ENCODE measurements at regions not wholly inside any gene's neighbourhood (a gene's known extent, or its start where the extent isn't known, plus 50 kb on each side); places are given as distances from the start of the nearest gene placed in this dataset.
"Not testable (repeated sequence)": the region's sequence is repeated elsewhere in the genome, so short reads cannot be mapped to it uniquely, and the experiment has no call there.

DNA sequence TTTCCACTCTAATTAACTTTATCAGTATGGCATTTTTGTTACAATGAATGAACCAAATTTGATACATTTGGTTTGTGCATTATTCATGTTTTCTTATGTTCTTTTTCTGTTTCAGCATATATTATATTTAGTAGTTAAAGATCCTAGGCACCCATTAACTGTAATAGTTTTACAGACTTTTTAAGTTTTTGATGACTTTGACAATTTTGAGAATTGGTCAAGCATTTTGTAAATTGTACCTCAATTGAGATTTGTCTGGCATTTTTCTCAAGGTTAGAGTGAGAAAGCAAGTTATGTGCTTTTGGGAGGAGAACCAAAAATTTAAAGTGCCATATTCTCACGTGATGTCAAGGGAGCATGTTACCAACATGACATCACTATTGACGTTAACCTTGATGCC lies 1019.2 kb downstream of the CDH11 start:
- DNase-seq (ENCODE audit: low spot score), result no peak

DNA sequence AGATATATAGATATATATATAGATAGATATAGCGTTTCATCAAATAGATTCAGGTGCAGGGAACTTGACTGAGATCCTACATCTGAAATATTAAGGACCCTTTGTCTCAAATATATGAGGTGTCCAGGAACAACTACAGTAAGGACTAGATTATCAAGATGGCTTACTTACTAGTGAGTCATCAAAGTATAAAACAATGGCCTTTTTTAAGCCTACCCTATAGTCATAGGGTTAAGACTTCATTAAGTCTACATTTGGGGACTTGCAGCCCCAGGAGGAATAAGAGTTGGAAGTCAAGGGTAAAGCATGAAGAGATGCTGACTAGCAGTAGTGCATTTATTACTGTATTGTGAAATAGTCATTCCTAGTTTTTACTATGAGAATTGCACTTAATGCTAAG lies 1023.4 kb downstream of the CDH11 start:
- no peak for DNase-seq (ENCODE audit: low spot score)

DNA sequence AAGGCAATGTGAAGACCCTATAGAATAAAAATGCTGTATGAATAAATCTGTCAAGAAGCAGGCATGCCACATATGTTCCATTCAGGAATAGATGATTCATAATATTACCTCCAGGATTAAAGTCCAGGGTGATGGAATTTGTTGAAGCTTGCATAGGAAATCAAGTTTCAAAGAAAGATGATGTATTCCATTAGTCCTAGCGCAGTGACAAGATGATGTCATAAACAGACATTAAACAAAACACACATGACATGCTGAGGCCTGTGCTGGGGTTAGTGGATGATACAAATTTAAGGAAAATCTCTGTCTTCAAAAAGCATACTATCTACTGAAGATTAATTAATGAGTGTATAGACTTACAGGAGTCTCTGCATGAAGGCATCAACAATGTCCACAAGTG lies 1025.2 kb downstream of the CDH11 start:
- DNase-seq (ENCODE audit: low spot score), result no peak

DNA sequence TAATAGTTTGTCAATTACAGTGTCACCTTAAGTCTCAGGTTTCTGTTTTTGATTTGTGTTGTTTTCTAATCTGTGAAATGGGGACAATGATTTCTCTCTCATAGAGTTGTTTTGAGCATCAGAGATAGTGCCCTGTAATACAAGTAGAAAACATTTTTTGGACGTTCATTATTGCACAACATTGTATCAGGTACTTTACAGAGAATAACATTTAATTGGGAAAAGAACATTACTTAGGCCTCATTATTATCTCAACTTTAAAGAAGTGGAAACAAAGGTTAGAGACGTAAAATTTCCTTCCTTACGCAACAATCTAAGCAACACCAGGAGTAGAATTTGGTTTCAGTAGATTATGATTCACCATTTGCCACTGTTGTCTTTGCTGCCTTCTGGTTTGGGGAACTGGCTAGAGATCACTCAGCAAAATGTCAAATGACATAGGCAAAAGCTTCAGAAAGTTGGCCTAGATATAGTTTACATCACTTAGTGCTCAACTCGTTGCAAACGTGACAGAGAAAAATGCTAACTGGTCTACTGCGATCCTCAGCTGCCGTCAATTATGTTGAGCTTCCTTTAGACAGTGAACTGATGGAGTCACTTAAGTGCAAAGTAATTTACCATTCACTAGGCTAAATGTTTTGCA lies 1026.8 kb downstream of the CDH11 start:
- DNase-seq (ENCODE audit: low spot score), result no peak

DNA sequence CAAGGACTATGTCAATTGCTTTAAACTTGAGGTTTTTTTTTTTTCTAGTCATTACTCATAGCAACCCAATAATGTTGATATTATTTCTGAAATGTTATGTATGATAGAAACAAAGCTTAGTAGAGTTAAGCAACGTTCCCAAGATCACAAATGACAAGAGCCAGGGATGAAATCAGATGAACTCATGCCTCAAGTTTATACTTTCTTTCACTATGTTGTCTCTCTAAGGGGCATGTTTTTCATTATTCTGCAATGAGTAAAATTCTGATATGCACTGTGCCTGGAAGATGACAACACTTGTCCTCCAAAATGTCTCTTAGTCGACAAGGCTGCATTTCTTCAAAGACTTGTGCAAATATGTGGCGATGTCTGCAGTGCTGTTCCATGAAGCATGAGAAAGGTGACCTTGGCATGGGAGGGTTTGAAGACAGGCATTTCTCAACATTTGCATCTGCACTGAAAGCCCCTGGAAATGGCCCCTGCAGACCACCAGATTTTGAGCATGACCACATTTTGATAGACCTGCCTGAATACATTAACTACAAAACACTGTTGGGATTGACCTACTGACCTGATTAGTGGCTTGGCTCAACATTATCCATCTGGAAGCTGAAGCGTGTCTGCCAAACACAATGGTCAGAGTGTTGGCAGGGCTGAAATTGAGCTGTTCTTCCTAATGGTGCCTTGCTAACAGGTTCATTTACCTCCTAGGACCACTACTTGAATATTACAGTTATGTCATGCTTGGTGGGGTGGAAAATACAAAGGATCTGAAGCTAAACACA lies 1027.5 kb downstream of the CDH11 start:
- peak; percentile 52 for DNase-seq (ENCODE audit: low spot score)

DNA sequence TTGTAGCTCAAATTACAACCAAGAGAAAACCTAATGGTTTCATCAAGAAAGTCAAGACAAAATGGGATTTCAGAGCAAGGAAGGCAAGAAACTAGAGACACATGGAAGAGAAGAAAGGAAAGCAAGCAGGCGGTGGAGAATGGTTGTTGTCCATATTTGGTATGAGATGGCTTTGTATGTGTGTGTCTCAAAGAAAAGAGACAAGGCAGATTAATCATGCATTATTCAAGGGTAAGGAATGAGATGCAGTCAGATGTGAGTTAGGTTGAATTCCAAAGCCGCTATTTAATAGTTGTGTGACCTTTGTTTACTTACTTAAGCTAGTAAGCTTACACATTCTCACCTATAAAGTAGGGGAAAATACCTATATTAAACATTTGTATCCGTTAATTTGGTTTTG lies 1029.6 kb downstream of the CDH11 start:
- no peak for DNase-seq (ENCODE audit: low spot score)

DNA sequence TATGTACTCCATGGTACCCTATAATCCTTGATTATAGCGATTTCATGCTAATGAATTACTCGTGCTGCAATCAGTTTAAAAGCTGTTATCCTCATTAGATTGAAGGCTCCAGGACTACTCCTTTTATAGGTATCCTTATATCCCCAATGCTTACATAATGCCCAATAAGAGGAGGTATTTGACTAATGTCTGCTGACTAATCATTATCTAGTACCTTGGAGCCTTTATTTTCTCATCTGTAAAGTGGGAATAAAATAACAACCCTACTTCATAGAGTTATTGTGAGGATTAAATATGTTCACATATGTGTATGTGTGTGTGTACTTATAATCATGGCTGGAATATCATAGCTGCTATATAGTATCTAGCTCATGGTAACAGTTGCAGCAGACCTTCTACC lies 1031.5 kb downstream of the CDH11 start:
- DNase-seq (ENCODE audit: low spot score), result no peak

DNA sequence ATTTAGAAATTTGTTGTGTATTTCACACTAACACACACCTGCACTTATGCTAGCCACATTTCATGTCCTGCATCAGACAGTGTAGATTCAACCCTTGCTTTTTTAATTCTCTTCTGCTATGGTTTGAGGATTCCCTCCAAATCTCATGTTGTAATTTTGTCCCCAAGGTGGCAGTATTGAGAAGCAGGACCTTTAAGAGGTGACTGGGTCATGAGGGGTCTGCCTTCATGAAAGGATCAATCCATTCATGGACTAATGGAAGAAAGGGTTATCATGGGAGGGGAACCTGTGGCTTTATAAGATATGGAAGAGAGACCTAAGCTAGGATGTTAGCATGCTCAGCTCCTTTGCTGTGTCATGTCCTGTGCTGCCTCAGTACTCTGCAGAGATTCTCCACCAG lies 1032.2 kb downstream of the CDH11 start:
- no peak for DNase-seq (ENCODE audit: low spot score)

DNA sequence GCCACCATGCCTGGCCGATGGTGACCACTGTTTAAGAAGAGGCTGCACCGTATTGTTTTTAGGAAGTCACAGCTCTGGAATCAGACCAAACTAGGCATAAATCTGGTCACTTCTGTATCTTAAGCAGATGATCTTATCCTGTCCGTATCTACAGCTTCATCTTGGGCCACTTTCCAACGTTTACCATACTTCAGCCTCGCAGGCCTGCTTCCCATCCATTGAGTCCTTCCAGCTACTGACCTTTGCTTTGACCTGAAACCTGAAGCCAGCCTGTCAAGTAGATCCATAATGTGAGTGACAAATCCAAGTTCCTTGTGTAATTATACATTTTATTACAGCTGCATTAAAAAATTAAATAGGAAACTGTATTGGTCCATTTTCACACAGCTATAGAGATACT lies 1033.0 kb downstream of the CDH11 start:
- DNase-seq (ENCODE audit: low spot score), result no peak

DNA sequence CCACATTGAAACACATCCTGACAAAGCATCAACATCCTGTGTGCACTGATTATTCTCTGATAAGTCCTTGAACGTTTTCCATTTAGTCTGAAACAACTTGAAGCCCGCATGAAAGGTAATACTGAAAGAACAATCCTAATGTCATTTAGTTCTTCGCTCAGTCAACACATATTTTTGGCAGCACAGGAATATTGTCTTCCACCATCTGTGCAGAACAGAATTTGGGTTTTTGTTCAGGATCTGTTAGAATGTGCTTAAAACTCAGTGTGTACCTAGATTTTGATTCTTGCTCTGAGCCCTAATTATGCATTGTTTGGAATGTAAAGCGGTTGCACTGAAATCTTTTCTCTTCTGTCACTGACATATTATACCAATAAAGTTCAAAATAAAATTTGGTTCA lies 1036.6 kb downstream of the CDH11 start:
- DNase-seq (ENCODE audit: low spot score), result no peak

DNA sequence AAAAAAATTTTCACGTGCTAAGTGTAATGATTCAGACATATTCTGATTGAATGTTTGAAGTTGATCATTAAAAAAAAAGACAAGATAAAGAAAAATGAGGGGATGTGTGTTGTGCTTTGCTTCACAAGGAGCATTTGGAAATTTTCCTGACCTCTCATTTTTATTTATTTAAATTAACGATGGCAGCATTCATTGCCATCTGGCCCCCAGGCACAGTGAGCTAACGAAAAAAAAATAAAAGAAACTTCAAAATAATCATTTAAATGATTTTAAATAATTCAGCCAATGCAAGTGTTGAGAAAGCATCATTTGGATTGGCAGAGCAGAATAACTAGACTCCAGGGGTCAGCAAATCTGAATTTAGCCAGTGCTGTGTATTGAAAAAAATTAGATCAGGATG lies 1037.2 kb downstream of the CDH11 start:
- DNase-seq (ENCODE audit: low spot score), result no peak

DNA sequence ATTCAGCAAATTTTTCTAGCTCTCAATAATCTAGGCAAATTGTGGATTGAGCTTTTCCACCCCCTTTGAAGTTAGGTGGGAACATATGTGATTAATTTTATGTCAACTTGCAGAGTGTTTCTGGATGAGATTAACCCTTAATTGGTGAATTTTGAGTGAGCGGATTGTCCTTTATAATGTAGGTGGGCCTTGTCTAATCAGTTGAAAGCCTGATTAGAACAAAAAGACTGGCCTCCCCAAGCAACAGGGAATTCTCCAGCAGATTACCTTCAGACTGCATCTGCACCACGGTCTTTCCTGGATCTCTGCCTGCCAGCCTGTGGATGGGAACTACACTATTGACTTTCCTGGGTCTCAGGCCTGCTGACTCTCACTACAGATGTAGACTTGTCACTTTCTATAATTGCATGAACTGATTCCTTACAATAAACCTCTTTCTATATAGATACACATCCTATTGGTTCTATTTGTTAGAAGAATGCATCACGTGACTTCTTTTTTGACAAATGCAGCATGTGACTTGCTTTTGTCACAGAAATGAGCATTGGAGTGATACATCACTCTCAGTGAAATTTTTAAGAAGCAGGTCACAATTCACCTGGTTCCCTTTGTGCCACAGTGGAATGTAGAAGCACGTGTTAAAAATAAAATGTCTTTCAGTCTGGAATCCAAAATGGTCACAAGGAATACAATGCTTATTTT lies 1038.3 kb downstream of the CDH11 start:
- no peak for DNase-seq (ENCODE audit: low spot score)

DNA sequence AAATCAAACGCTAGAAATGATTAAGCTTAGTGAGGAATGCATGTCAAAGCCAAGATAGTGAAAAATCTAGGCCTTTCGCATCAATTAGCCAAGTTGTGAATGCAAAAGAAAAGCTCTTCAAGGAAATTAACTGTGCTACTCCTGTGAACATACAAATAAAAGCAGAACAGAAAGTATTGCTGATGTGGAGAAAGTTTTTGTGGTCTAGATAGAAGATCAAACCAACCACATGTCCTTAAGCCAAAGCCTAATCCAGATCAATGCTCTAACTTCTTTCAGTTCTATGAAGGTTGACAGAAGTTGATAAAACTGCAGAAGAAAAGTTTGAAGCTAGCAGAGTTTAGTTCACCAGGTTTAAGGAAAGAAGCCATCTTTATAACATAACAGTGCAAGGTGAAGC lies 1044.6 kb downstream of the CDH11 start:
- no peak for DNase-seq (ENCODE audit: low spot score)

DNA sequence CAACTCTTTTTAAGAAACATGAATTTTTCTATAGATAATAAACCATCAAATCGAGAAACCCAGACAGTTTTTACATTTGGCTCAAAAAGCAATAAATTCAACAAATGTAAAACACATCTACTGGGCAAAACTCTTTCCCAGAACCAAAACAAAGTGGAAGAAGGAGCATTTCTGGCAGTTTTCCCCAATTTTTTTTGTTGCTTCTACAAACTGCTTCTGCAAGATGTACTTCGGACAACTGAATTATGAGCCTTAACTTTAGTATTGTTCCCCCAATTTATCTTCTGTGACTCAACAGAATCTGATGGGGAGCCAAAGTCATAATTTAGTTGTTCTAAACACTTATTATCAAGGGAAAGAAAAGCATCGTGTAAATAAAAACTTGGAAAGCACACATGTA lies 1047.2 kb downstream of the CDH11 start:
- DNase-seq (ENCODE audit: low spot score), result no peak

DNA sequence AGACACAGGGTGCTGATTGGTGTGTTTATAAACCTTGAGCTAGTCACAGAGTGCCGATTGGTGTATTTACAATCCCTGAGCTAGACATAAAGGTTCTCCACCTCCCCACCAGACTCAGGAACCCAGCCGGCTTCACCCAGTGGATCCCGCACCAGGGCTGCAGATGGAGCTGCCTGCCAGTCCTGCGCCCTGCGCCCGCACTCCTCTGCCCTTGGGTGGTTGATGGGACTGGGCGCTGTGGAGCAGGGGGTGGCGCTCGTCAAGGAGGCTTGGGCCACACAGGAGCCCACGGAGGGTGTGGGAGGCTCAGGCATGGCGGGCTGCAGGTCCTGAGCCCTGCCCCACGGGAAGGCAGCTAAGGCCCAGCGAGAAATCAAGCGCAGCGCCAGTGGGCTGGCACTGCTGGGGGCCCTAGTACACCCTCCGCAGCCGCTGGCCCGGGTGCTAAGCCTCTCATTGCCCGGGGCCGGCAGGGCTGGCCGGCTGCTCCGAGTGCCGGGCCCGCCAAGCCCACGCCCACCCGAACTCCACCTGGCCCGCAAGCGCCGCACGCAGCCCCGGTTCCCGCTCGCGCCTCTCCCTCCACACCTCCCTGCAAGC lies 1049.6 kb downstream of the CDH11 start:
- not testable (repeated sequence) for DNase-seq (ENCODE audit: low spot score)

DNA sequence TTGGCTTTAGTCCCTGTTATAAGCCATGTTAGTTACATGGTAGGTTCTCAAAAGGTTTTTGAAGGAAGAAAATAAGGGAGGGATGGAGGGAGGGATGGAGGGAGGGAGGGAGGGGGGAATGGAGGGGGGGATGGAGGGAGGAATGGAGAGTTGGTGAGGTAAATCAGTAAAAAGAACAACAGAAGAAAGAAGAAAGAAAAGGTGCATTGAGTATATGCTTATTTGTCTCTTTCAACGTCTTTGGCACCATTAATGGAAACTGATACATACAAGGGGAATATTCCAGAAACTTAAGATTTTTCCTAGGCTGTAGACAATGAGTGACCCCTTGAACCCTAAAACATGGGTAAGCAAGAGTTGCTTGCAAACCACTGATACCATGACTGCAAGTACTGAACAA lies 1056.3 kb downstream of the CDH11 start:
- DNase-seq (ENCODE audit: low spot score), result no peak

DNA sequence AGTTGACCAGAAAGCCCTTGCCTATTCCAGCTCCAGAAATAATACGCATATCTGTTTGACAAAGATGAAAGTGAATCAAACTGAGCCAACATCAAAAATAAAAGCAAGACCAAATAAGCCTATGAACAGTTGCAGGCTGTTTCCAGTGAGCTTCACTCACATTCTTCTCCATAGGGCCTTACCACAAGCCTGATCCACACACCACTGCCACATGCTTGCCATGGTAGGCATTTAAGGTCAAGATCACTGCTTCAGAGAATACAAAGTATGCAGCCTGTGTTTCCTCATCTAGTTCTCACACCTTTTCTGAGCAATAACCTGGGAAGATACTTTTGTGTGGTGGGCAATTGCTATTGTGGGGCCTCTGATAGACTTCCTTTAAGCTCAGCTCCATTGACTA lies 1060.2 kb downstream of the CDH11 start:
- no peak for DNase-seq (ENCODE audit: low spot score)

DNA sequence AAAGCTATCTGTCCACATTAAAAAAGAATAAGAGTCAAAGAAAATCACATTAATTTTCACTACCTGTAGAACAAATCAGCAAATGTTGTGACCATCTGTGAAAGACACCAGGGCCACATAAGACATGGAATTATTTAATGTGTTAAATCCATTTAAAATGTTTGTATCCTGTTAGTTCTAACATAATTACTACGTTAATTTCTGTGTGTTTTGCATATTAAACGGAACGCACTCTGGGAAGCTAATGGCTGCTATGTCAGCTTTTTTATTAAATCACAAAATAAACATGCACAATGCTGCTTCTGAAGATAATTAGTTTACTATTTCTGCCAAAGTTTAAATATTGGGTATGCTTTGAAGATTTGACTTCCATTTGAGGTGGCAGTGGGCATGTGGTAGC lies 1061.2 kb downstream of the CDH11 start:
- no peak for DNase-seq (ENCODE audit: low spot score)

DNA sequence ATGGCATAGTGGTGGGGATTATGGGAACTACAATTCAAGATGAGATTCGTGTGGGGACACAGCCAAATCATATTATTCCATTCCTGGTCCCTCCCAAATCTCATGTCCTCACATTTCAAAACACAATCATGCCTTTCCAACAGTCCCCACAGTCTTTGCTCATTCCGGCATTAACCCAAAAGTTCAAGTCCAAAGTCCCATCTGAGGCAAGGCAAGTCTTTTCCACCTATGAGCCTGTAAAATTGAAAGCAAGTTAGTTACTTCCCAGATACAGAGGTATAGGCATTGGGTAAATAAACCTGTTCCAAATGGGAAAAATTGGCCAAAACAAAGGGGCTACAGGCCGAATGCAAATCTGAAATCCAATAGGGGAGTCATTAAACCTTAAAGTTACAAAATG lies 1063.2 kb downstream of the CDH11 start:
- no peak for DNase-seq (ENCODE audit: low spot score)

DNA sequence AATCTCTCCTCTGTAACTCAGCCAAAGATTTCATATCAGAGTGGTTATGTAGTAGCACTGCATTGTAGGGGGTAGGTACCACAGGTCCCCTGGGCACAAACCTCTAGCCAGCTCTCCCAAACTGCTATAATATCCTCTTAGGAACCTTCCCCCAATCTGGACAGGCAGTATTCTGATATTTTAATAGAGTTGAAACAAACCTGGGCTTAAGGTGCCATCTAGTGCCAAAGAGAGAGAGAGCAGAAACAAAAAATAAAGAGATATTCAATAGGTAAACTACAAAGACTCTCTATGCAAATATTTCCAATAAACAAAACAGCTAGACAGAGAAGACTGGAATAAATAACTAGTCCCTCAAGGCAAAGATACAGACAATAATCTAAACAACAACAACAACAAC lies 1070.0 kb downstream of the CDH11 start:
- DNase-seq (ENCODE audit: low spot score), result no peak

DNA sequence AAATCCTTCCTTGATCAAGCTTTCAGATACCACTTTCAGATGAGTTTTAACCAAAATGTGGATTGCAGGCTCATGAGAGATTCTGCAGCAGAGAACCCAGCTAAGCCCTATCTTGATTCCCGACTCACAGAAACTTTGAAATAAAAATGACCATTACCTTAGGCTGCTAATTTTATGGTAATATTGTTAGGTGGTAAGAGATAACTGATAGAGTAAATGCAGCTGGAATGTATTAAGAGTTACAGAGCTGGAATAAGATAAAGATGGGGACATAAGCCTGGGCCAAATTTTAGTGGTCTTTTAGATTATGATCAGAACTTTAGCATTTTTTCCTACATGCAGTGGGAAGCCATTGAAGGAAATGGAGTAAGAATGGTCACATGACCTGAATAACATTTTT lies 1074.0 kb downstream of the CDH11 start:
- DNase-seq (ENCODE audit: low spot score), result no peak

DNA sequence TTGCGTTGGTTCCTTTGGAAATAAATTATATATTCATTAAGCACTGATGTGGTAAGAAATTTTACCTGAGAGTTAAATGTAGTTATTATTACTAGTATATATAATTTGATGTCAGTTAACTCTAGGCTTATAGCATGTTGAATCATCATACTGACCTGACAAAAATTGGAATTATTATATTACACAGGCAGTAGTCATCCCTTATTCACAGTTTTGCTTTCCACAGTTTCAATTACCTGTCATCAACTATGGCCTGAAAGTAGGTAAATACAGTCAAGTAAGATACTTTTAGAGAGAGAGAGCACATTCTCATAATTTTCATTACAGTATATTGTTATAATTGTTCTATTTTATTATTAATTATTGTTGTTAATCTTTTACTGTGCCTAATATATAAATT lies 1074.7 kb downstream of the CDH11 start:
- DNase-seq (ENCODE audit: low spot score), result no peak

DNA sequence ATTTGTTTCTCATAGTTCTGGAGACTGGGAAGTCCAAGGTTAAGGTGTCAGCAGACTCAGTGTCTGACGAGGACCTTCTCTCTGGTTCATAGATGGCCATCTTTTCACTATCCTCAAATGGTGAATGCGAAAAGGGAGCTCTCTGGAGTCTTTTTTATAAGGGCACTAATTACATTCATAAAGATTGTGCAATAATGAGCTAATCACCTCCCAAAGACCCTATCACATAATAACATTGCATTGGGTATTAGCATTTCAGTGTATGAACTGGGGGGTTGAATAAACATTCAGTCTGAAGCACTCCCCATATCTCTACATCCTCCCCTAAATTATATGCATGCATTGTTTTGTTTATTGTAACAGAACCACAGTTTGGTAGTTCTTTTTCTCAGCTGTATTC lies 1086.5 kb downstream of the CDH11 start:
- no peak for DNase-seq (ENCODE audit: low spot score)
